ENCODE measurements at regions not wholly inside any gene's neighbourhood (a gene's known extent, or its start where the extent isn't known, plus 50 kb on each side); places are given as distances from the start of the nearest gene placed in this dataset.

DNA sequence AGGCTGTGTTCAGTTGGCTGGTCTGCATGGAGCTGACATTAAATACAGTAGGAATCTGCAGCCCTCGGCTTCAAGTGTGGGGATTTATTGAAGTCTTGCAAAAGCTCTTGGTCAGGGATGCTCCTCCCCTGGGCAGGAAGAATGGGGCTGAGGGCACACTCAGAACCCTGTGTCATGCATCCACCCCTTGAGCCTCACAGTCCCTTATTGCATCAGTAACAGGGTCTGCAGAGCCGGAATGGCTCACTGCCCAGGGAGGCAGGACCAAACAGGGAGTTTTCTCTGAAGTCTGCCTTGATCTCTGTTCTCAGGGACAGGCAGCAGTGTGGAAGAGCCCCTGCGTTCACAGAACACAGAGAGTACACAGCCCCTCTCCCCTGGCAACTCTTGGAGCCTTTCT, 216.8 kb downstream of the ENGASE start:
- 69% methylated on average over 2 of the region's 3 CpGs for WGBS (ENCODE audit: insufficient coverage, low coverage, low lambda C conversion rate, missing lambda C conversion rate)
- Histone ChIP-seq H3K4me1 (no peaks in the 10 kb centered on the region), H3K36me3 (no peaks in the 10 kb centered on the region), H3K27me3 (no peaks in the 10 kb centered on the region), H3K9me3 (no peaks in the 10 kb centered on the region), H3K27ac (no peak overlapping the region), H3K4me3 (no peak overlapping the region)
- ATAC-seq: no peak
- intact Hi-C loops (cut with DNase I): no loop called here
- TF ChIP-seq, protein P1, sequence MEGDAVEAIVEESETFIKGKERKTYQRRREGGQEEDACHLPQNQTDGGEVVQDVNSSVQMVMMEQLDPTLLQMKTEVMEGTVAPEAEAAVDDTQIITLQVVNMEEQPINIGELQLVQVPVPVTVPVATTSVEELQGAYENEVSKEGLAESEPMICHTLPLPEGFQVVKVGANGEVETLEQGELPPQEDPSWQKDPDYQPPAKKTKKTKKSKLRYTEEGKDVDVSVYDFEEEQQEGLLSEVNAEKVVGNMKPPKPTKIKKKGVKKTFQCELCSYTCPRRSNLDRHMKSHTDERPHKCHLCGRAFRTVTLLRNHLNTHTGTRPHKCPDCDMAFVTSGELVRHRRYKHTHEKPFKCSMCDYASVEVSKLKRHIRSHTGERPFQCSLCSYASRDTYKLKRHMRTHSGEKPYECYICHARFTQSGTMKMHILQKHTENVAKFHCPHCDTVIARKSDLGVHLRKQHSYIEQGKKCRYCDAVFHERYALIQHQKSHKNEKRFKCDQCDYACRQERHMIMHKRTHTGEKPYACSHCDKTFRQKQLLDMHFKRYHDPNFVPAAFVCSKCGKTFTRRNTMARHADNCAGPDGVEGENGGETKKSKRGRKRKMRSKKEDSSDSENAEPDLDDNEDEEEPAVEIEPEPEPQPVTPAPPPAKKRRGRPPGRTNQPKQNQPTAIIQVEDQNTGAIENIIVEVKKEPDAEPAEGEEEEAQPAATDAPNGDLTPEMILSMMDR (IDR thresholded peaks at IDR 0.05): no peak
- no peak for TF ChIP-seq POLR2A (IDR thresholded peaks at IDR 0.05)
- no peak for DNase-seq

DNA sequence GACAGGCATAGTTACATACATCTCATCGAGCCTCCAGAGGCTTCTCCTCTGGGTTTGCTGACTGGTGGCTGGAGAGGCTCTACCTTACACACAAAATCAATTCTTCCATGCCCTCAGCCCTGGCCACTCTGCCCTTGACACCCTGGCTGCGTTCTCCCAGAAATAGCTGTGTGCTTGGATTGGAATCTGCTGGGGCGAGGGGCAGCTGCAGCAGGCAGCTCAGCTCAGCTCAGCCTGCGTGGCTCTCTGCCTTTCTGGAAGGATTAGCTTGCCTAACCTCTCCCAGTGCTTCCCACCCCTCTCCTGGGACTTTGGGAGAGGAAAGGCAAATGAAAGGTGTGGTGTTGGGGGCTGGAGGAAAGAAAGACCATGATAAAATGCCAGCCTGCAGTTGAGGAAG, 216.1 kb downstream of the ENGASE start:
- Histone ChIP-seq H3K9me3 (no peaks in the 10 kb centered on the region), H3K4me1 (no peaks in the 10 kb centered on the region), H3K27ac (no peak overlapping the region), H3K36me3 (no peaks in the 10 kb centered on the region), H3K27me3 (no peaks in the 10 kb centered on the region), H3K4me3 (no peak overlapping the region)
- intact Hi-C loops (cut with DNase I): no loop called here
- ATAC-seq (no peak), DNase-seq (no peak)
- 23% methylated on average over 2 of the region's 4 CpGs for WGBS (ENCODE audit: insufficient coverage, low coverage, low lambda C conversion rate, missing lambda C conversion rate)
- TF ChIP-seq, protein P1 (IDR thresholded peaks at IDR 0.05): no peak
- TF ChIP-seq POLR2A (IDR thresholded peaks at IDR 0.05): no peak

DNA sequence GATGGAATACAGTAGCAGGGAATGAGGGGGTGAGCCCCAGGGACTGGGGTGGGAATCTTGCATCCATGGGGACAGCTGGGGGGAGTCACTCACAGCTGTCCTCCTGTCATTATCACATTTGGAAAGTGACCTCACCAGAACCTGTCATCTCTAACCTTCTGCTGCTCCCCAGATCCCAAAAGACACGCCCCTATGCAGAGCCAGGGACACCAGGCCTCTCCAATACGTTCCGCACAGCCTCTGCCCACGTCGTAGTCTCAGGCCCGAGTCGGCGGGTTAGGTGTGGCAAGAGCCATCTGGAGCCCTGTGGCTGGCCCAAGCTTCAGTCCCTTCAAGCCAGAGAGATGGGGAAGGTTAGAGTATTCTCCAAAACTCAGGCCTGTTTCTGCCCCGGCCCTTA, 214.3 kb downstream of the ENGASE start:
- ATAC-seq: no peak
- Histone ChIP-seq H3K36me3 (no peaks in the 10 kb centered on the region), H3K9me3 (no peaks in the 10 kb centered on the region), H3K4me1 (no peaks in the 10 kb centered on the region), H3K4me3 (no peak overlapping the region), H3K27ac (no peak overlapping the region), H3K27me3 (no peaks in the 10 kb centered on the region)
- TF ChIP-seq, protein P1 (IDR thresholded peaks at IDR 0.05): no peak
- TF ChIP-seq POLR2A (IDR thresholded peaks at IDR 0.05): no peak
- WGBS (ENCODE audit: insufficient coverage, low coverage, low lambda C conversion rate, missing lambda C conversion rate): 80% methylated on average over 2 of the region's 9 CpGs
- DNase-seq: no peak
- intact Hi-C loops (cut with DNase I): no loop called here

DNA sequence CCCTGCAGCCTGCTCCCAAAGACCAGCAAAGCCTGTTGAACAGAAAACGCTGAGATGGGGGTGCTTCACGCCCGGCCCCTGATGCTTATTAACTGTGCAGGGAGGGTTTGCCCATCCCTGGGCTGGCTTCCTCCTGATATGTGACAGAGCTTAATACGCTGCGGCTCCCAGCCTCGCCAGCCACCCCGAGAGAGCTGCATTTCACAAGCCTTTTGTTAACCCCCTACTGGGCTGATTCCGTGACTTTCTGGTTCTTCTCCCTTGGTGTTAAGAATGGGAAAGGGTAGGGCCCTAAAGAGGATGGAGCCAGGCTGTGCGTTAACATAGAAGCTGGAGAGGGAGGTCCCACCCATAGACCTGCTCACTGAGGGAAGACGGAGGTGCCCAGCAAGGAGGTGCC, 211.8 kb downstream of the ENGASE start:
- intact Hi-C loops (cut with DNase I): no loop called here
- TF ChIP-seq, protein P1 (IDR thresholded peaks at IDR 0.05): no peak
- no peak for TF ChIP-seq POLR2A (IDR thresholded peaks at IDR 0.05)
- ATAC-seq: no peak
- no peak overlapping the region for H3K27ac ChIP-seq
- peaks cover 0 to 11% (median 1%) of the 10 kb centered on the region in 4 donors for H3K4me1 ChIP-seq
- 24% methylated on average over 6 of the region's 10 CpGs for WGBS (ENCODE audit: insufficient coverage, low coverage, low lambda C conversion rate, missing lambda C conversion rate)
- no peak for DNase-seq
- H3K9me3 ChIP-seq: no peaks in the 10 kb centered on the region
- H3K36me3 ChIP-seq: no peaks in the 10 kb centered on the region
- no peak overlapping the region for H3K4me3 ChIP-seq
- H3K27me3 ChIP-seq: no peaks in the 10 kb centered on the region

DNA sequence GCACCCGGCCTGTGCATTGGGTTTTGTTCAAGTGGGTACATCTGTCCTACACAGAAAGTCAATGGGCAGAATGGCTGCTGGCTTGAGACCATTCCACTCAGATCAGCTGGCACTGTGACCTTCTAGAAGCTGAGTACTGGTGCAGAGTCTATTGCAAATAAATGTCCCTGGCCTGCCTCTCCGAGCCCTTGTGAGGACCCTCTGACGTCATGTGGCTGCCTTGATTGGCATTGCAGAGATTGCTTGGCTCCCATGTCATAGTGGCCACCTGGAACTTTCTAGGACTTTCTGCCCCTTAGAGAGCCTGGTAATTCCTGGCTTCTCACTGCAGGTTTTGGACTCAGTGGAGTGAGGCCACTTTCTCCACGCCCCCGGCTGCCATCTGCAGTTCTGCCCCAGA, 211.3 kb downstream of the ENGASE start:
- Histone ChIP-seq H3K27me3 (no peaks in the 10 kb centered on the region), H3K36me3 (no peaks in the 10 kb centered on the region), H3K4me1 (peaks cover 0 to 16% (median 1%) of the 10 kb centered on the region in 4 donors), H3K27ac (no peak overlapping the region), H3K9me3 (no peaks in the 10 kb centered on the region), H3K4me3 (no peak overlapping the region)
- DNase-seq (no peak), ATAC-seq (no peak)
- WGBS (ENCODE audit: insufficient coverage, low coverage, low lambda C conversion rate, missing lambda C conversion rate): 78% methylated on average over 3 of the region's 5 CpGs
- TF ChIP-seq, protein P1 (IDR thresholded peaks at IDR 0.05): no peak
- TF ChIP-seq POLR2A (IDR thresholded peaks at IDR 0.05): no peak
- intact Hi-C loops (cut with DNase I): no loop called here
